DMS 273 (cell line): ENCODE measurements at regions not wholly inside any gene's neighbourhood (a gene's known extent, or its start where the extent isn't known, plus 50 kb on each side); places are given as distances from the start of the nearest gene placed in this dataset.
A peak's percentile ranks its signal among the peaks of the same experiment; 100 is the strongest.

Source experiments
- DNase-seq: peaks from one replicate; lab custom pipeline; 2025; ENCODE audit not compliant: unreplicated experiment; lab: John Stamatoyannopoulos, UW

DNA sequence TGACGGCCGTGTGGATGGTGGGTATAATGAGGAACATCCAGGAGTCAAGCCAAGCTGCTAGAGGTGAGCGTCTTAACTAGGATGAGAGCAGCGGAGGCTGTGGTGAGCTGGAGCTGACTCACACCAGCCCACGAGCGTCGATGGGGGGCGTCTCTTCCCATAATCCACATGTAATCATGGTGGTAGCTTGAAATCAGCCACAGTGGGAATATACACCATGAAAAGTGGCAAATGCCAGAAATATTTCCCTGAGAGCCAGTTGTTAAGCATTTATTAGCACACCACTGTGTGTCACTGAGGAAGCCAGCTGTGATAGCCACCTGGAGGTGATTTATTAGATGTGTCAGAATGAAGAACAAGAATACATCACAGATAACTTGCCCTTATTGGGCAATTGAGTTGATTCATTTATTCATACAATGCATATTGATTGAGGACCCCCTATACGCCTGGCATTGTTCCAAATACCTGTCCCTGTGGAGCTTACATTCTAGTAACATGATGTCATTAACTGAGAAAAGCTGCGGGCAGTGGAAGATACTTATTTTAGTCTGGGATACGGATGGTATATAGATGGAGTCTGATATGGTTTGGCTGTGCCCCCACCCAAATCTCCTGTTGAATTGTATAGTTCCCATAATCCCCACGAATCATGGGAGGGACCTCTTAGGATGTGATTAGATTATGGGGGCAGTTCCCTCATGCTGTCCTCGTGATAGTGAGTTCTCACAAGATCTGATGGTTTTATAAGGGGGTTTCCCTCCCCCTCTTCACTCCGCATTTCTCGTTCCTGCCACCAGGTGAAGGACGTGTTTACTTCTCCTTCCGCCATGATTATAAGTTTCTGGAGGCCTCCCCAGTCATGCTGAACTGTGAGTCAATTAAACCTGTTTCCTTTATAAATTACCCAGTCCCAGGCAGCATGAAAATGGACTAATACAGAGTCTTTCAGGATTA is 473.4 kb downstream of the METTL15 start:
- no peak for DNase-seq

DNA sequence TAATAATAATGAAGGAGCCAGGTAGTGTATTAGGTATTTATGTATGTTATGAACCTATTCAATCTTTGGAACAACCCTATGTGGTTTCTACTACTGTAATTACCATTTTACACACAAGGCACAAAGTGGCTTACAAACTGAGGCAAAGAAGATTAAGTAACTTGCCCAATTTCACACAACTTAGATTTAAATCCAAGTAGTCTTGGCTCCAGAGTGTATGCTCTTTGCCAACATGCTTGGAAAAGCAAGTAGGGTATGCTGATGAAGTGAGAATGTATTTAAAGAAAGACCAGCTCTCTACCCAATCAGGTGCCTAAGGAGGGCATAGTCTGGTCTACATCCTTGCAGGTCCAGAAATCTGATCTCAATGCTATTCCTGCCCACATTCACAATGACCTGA is 463.2 kb downstream of the METTL15 start:
- no peak for DNase-seq

DNA sequence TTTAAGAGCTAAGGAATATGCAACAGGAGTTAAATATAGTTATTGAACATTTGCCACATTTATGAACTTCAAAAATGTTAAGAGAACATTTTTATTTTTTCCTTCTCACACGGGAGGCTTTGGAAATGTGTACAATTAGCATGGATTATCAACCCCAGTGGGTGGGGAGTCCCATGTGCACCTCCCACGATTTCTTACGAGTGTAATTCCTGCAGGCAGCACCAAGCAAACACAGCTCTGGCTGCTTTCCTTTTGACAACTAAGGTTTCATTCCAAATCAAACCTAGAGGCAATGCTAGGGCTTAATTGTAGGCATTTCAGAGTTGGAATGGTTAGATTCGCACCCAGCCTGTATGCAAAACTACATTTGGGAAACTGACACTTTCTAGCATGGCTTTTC is 460.9 kb downstream of the METTL15 start:
- no peak for DNase-seq

DNA sequence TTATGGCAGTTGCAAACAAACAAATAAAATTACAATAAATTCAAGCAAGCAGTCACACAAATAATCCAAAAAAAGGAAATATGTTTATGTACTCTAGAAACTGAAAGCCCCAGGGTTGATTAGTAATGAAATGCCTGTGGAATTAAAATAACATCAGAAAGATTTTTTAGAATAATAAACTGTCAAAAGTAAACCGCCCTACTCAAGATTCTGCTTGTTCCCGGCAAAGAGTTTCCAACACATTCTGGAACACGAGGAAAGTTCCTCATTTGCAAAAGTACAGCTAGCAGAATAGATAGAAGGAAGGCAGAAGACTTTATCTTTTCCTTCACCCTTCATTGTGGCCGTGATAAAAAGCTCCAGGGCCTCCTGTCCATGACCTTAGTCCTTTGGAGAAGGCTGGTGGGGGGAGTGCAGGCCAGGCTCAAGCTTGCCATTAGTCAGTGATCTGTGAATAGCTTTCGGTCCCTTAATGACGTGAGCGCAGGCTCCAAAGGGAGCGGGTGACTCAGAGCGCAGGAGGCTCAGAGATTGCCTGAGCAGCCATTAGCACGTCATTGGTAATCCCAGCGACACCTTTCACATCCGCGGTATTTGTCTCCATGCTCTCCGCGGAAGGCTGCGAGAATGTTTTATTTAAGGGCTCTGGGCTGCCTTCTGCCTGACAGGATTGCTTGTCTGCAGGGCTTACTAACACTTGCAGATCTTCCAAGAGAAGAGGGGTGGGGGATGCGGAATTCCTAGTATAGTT is 458.3 kb downstream of the METTL15 start:
- DNase-seq, result no peak

DNA sequence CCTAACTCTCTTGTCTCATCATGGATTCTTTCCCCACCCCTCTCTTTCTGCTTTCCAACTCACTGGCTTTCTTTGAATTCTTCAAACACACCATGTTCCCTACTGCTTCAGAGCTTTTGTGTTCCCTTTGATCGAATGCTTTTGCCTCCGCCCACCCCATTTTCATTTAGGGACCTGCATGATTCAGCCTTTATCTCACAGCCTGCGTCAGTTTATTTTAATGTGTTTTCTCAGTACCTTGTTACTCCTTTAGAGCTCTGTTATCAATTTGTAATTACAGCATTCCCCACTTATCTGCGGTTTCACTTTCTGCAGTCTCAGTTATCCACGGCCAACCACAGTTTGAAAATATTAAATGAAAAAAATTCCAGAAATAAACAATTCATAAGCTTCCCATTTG is 451.3 kb downstream of the METTL15 start:
- no peak for DNase-seq

DNA sequence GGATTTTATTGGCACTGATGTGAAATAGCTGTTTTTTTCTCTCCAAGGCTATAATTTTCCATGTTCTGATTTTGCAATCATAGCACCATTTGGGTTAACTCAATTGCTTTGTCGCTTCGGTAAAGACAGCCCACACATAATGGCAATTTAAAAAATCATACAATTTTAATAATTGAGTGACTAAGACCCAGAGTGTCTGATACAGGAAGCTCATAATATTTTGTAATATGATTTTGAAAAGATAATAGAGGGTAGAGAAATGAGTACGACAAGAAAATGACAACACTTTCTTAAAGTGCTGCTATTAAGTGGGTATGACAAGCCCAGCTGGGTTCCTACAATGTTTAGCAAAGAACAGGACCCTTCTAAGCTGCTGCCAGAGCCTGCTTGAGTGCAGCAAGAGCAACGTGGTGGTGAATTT is 439.1 kb downstream of the METTL15 start:
- DNase-seq, result no peak

DNA sequence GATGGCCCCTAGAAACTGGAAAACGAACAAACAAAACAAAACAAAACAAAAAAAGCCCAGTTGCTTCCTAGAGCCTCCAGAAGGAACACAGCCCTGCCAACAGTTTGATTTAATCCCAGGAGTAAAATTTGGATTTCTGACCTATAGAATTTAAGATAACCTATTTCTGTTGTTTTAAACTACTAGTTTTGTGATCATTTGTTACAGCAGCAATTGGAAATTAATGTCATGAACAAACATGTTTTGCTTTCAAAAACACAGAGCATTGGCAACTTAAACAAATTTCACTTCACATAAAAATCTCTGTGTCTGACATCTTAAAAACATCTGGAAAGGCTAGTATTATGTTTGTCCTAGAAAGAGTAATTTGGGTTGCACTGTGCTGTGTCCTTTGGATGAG is 437.3 kb downstream of the METTL15 start:
- DNase-seq, result no peak

DNA sequence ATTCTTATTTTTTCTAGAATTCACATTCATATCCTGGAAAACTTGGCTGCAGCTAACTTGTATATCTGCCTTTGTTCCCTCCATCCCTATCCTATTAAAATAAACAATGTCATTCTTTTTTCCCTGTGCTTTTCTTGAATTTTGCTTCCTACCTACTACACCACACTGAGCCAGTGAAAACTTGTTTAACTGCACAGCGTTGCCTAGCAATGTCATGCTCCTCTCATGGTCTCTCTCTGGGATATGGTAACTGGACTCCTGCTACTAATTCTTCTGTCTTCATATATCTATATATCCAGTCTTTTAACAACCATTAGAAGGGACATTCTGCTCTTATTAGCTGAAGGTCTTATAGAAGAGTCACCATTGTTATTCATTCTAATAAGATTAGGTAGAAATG is 434.4 kb downstream of the METTL15 start:
- no peak for DNase-seq

DNA sequence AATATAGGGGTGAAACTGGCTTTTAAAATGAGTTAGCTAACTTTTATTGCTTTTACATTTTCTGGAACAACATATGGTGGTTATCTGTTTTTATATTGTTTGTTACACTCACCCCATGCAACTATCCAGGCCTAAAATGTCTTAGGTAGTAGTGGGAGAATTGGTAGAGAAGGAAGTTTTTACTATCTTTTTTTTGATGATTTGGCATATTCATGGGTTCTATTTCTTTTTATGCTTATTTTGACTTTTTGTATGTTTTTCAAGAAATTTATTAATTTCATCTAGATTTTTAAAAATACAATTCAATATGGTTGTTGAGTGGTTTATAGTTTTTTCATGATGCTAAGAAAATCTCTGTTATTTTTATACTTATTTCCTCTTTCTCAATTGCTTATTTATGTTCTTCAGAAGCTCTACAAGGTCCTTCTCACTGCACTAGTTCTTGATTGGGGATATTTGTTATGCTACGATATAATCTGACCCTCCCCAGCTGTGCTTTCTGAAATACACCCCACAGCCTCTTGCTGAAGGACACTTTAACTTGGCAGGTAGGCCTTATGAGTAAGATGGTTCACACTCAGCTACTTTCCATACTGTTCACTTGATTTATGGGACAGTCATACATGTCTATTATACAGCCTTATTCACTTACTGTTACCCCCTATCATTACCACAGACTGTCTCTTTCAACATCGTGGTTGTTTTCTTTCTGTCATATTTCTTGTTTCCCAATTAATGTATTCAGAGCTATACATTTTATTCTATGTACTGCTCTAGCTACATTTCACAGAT is 431.2 kb downstream of the METTL15 start:
- no peak for DNase-seq

DNA sequence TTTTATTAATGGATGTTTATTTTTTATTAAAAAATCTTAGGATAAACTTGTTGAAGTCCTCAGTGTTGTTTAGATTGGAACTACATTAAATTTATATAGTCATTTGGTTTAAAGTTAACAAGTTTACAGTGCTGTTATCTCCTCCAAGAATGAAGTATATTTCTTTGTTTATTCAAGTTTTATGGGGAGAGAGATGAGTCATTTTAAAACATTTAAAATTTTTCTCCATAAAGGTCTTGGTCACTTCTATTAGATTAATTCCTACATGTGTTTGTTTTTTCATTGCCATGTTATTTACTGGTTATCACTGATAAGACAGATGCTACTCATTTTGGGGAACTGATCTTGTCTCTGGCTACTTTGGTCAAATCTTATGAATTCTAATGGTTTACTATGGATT is 429.6 kb downstream of the METTL15 start:
- no peak for DNase-seq

DNA sequence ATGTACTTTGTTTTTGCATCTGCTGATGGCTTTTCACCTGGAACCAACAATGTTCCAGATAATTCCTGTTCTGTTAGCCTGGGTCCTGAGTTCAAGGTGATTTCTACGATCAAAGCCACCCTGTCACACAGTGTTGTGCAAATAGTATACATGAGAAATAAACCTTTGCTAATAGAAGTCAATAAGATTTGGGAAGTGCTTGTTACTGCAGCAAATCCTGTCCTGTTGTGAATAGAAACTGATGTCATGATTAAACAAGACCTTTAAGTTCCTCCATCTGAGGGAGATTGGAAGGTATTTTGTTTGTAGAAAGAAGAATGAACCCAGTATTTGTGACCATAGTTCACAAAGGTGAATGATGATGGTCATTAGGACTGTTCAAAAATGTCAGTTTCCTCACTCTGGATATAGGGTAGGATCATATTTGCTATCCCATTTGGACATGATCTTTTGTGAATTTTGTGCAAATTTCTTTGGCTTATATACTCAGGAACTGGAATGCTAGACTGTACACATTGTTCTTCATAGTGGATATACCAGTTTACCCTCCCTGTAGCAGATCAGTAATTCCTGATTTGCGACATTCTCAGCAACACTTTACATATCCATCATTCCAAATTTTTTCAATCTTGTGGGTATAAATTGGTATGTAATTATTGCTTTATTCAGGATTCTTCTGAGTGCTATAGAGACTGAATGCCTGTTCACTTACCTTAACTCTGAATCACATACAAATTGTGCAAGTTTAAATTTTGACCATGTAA is 428.5 kb downstream of the METTL15 start:
- no peak for DNase-seq

DNA sequence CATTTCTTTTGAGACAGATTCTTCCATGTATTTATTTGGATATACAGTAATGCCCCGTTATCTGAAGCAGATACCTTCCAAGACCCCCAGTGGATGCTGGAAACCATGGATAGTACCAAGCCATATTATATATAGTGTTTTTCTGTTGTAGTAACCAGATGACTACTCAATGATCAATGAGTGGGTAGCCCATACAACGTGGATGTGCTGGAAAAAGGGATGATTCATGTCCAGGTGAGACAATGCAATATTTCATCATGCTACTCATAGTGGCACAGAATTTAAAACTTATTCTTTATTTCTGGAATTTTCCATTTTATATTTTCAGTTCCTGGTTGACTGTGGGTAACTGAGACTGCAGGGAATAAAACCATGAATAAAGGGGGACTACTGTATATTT is 427.5 kb downstream of the METTL15 start:
- no peak for DNase-seq

DNA sequence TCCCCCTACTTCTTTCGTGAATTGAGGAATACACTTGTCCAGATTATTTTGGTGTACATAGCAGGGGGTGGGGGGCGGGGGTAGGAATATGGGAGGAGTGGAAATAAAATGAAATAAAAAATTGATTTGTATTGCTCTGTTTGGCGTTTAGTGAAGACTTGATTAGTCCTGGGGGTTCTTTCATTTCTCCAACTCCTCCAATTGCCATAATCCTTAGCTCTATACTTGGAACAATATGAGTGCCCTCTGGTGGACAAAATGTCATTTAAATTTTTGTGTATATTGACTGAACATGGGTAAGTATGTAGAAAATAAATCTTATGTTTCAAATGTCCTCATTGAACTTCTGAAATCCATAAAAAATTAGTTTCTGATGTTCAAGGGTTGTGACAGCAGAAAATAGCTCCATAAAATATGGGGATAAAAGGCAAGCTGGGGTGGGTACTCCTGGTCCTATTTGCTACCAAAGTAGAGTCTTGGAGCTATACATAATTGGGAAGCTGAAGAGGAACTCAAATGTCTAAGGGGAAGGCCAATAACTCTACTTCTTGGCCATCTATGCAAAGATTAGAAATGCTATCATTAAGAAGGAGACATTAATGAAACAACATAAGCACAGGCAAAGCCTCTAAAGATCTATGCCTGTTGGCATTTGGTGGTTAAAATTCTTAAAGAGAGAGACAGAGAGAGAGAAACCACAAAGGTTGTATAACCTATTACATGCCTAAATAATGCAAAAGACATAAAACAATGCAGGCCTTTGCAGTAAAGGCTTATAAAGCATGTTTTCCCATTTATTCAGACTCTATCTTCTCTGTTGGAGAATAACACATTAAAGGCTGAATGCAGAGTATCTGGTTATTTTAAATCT is 421.6 kb downstream of the METTL15 start:
- peak; percentile 65 for DNase-seq

DNA sequence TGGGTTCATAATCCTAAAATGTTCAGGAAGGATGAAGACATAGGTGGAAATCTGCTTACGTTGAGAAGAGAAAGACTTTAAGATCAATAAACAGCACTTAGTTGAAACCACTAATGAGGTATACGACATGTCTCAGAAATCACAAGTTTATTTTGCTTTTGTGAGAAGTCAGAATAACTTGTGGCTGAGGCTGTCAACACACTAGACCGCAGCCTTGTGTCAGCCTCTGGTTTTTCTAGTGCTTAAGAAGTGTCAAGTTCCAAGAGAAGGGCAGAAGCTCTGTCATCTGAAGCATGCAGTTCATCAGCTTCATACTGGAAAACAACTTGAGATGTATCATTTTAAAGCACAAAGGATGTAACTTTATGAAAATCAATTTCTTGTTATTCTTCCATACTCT is 420.9 kb downstream of the METTL15 start:
- DNase-seq, result no peak

DNA sequence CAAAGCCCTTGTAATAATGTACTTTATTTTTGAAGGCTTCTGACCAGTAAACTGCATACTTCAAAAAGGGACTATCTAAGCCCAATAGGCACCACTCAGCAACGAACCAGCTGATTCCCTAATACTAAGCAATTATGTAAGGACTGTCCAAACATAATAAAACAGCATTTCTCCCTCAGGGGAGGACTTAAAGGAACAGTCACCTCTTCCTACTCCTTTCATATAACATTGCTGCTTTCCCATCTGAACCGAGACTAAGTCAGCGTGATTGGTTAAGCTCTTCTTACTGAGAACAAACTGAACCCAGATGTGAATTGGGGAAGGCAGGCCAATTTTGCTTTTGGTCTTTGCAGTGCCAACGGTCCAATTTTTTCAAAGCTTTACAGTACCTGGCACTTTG is 420.0 kb downstream of the METTL15 start:
- DNase-seq, result no peak

DNA sequence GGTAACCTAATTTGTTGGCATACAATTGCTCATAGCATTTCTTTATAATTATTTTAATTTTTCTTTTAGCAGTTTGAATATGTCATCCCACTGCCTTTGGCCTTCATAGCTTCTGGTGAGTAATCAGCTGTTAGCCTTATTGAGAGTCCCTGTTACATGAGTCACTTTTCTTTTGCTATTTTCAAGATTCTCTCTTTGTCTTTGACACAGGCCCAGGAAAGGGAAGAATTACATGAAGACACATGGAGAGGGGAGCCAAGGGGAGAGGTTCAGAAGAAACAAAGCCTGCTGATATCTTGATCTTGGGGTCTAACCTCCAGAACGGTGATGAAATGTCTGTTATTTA is 418.2 kb downstream of the METTL15 start:
- no peak for DNase-seq

DNA sequence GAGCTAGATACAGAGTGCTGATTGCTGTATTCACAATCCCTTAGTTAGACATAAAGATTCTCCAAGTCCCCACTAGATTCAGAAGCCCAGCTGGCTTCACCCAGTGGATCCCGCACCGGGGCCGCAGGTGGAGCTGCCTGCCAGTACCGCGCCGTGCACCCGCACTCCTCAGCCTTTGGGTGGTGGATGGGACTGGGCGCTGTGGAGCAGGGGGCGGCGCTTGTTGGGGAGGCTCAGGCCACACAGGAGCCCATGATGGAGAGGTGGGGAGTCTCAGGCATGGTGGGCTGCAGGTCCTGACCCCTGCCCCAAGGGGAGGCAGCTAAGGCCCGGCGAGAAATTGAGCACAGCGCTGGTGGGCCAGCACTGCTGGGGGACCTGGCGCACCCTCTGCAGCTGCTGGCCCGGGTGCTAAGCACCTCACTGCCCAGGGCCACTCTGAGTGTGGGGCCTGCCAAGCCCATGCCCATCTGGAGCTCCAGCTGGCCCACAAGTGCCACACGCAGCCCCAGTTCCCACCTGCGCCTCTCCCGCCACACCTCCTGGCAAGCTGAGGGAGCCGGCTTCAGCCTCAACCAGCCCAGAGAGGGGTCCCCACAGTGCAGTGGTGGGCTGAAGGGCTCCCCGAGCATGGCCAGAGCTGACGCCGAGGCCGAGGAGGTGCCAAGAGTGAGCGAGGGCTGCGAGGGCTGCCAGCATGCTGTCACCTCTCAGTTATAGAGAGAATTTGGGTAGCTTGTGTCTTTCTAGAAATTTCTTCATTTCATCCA is 417.6 kb downstream of the METTL15 start:
- no peak for DNase-seq

DNA sequence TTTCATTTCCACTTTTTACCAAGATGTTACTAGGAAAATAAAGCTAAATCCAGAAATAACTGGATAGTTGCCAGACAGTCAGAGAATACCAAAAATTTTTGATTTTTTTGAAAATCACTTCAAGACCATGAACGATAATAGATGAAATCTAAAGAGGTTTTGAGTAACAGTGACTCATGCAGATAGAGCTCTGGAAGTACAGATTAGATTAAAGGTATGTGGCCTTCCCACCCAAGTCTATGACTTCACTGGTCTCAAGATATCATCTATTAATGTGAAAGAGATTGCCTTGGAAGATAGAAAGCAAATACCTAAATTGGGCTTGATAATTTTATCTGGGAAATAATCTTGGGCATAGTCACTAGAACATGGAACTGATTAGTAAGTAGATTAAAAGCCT is 415.9 kb downstream of the METTL15 start:
- DNase-seq, result no peak

DNA sequence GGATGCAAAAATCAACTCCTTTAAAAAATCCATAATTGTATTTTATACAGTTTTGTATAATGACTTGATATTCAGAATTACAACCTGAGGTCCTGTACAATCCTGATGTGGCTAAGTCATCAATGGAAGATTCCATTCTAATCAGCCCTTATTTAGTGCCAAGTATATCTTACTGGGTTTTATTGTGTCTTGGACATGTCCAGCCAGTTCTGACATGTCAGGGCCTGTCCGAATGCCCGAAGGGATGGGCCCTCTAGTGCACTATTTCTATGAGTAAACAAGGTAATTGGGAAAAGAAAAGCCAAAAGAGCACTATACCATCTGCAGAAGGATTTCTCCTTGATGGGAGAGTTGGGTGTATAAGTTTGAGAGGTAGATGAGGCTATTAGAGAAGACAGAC is 412.9 kb downstream of the METTL15 start:
- no peak for DNase-seq
